Stimulated activated naive CD8-positive, alpha-beta T cell treated with anti-CD3 and anti-CD28 coated beads, Interleukin-15, Interleukin-2, amounts not matched to agents 100 ng/mL and 50 ng/mL, for 24 hours (primary cell): ENCODE measurements at regions not wholly inside any gene's neighbourhood (a gene's known extent, or its start where the extent isn't known, plus 50 kb on each side); places are given as distances from the start of the nearest gene placed in this dataset.
"Not testable (repeated sequence)": the region's sequence is repeated elsewhere in the genome, so short reads cannot be mapped to it uniquely, and the experiment has no call there.

Experiments used
- H3K27ac Mint-ChIP-seq: one replicate; pipeline ENCODE4 v1.8.0; 2021; ENCODE audit warnings: mild to moderate bottlenecking, mixed read lengths
- H3K27me3 Mint-ChIP-seq: one replicate; pipeline ENCODE4 v1.8.0; 2021; ENCODE audit warnings: mixed read lengths
- H3K36me3 Mint-ChIP-seq: one replicate; pipeline ENCODE4 v1.8.0; 2021; ENCODE audit warnings: low read depth, mixed read lengths
- H3K4me1 Mint-ChIP-seq: one replicate; pipeline ENCODE4 v1.8.0; 2021; ENCODE audit warnings: low read depth, mixed read lengths
- H3K4me3 Mint-ChIP-seq: one replicate; pipeline ENCODE4 v1.8.0; 2021; ENCODE audit warnings: mild to moderate bottlenecking, mixed read lengths
- H3K9me3 Mint-ChIP-seq: one replicate; pipeline ENCODE4 v1.8.0; 2021; ENCODE audit warnings: mixed read lengths

GRCh38 chr5:17061973-17062470 is 125.9 kb upstream of the MYO10 start:
- Mint-ChIP-seq H3K27ac (no peak overlapping the region), H3K36me3 (no peaks in the 10 kb centered on the region), H3K9me3 (no peaks in the 10 kb centered on the region), H3K27me3 (no peaks in the 10 kb centered on the region), H3K4me1 (no peaks in the 10 kb centered on the region), H3K4me3 (no peak overlapping the region)

GRCh38 chr5:17062741-17063140 is 126.7 kb upstream of the MYO10 start:
- not testable (repeated sequence) for H3K27ac Mint-ChIP-seq

GRCh38 chr5:17064241-17064640 is 128.2 kb upstream of the MYO10 start:
- Mint-ChIP-seq H3K36me3 (no peaks in the 10 kb centered on the region), H3K27ac (no peak overlapping the region), H3K9me3 (no peaks in the 10 kb centered on the region), H3K27me3 (no peaks in the 10 kb centered on the region), H3K4me1 (no peaks in the 10 kb centered on the region), H3K4me3 (no peak overlapping the region)

More at GRCh38 chr5:17062741-17063140, 126.7 kb upstream of the MYO10 start:
- H3K4me3 Mint-ChIP-seq, H3K4me1 Mint-ChIP-seq, H3K36me3 Mint-ChIP-seq, H3K27me3 Mint-ChIP-seq, H3K9me3 Mint-ChIP-seq: not testable (repeated sequence)

- no peaks in the 10 kb centered on the region for H3K27me3 Mint-ChIP-seq
- no peaks in the 10 kb centered on the region for H3K4me1 Mint-ChIP-seq
- H3K27ac Mint-ChIP-seq: no peak overlapping the region
- no peak overlapping the region for H3K4me3 Mint-ChIP-seq
- H3K36me3 Mint-ChIP-seq: no peaks in the 10 kb centered on the region
- no peaks in the 10 kb centered on the region for H3K9me3 Mint-ChIP-seq
These were observed 129.4 kb upstream of the MYO10 start for GRCh38 chr5:17065458-17065857.

- H3K4me3 Mint-ChIP-seq: not testable (repeated sequence)
These were observed 129.9 kb upstream of the MYO10 start for GRCh38 chr5:17066026-17066425.

GRCh38 chr5:17067657-17068392 is 131.7 kb upstream of the MYO10 start:
- no peaks in the 10 kb centered on the region for H3K36me3 Mint-ChIP-seq
- no peaks in the 10 kb centered on the region for H3K9me3 Mint-ChIP-seq
- no peak overlapping the region for H3K27ac Mint-ChIP-seq
- no peak overlapping the region for H3K4me3 Mint-ChIP-seq
- no peaks in the 10 kb centered on the region for H3K4me1 Mint-ChIP-seq
- H3K27me3 Mint-ChIP-seq: no peaks in the 10 kb centered on the region

More at GRCh38 chr5:17066026-17066425, 129.9 kb upstream of the MYO10 start:
- not testable (repeated sequence) for H3K36me3 Mint-ChIP-seq, H3K27ac Mint-ChIP-seq, H3K4me1 Mint-ChIP-seq, H3K9me3 Mint-ChIP-seq, H3K27me3 Mint-ChIP-seq

GRCh38 chr5:17069995-17070511 is 134.0 kb upstream of the MYO10 start:
- Mint-ChIP-seq H3K4me1 (no peaks in the 10 kb centered on the region), H3K27me3 (no peaks in the 10 kb centered on the region), H3K4me3 (no peak overlapping the region), H3K9me3 (no peaks in the 10 kb centered on the region), H3K36me3 (no peaks in the 10 kb centered on the region), H3K27ac (no peak overlapping the region)

- no peaks in the 10 kb centered on the region for H3K27me3 Mint-ChIP-seq
- no peaks in the 10 kb centered on the region for H3K36me3 Mint-ChIP-seq
- no peak overlapping the region for H3K27ac Mint-ChIP-seq
- no peaks in the 10 kb centered on the region for H3K9me3 Mint-ChIP-seq
- no peak overlapping the region for H3K4me3 Mint-ChIP-seq
- H3K4me1 Mint-ChIP-seq: no peaks in the 10 kb centered on the region
These were observed 134.6 kb upstream of the MYO10 start for GRCh38 chr5:17070647-17071046.

- Mint-ChIP-seq H3K9me3 (no peaks in the 10 kb centered on the region), H3K4me3 (no peak overlapping the region), H3K27ac (no peak overlapping the region), H3K36me3 (no peaks in the 10 kb centered on the region), H3K27me3 (peaks cover 6% of the 10 kb centered on the region), H3K4me1 (no peaks in the 10 kb centered on the region)
These were observed 139.1 kb upstream of the MYO10 start for GRCh38 chr5:17075236-17075635.

- Mint-ChIP-seq H3K9me3 (no peaks in the 10 kb centered on the region), H3K27me3 (peaks cover 6% of the 10 kb centered on the region), H3K36me3 (no peaks in the 10 kb centered on the region), H3K27ac (no peak overlapping the region), H3K4me3 (no peak overlapping the region), H3K4me1 (no peaks in the 10 kb centered on the region)
These were observed 140.2 kb upstream of the MYO10 start for GRCh38 chr5:17076272-17076671.

- Mint-ChIP-seq H3K36me3 (no peaks in the 10 kb centered on the region), H3K4me3 (no peak overlapping the region), H3K4me1 (no peaks in the 10 kb centered on the region), H3K27ac (no peak overlapping the region), H3K9me3 (no peaks in the 10 kb centered on the region), H3K27me3 (peaks cover 6% of the 10 kb centered on the region)
These were observed 139.8 kb upstream of the BASP1 start for GRCh38 chr5:17077440-17078233.

GRCh38 chr5:17079562-17079961 is 137.9 kb upstream of the BASP1 start:
- Mint-ChIP-seq H3K36me3 (no peaks in the 10 kb centered on the region), H3K27me3 (peaks cover 6% of the 10 kb centered on the region), H3K4me1 (no peaks in the 10 kb centered on the region), H3K9me3 (no peaks in the 10 kb centered on the region), H3K27ac (no peak overlapping the region), H3K4me3 (no peak overlapping the region)

- Mint-ChIP-seq H3K9me3 (no peaks in the 10 kb centered on the region), H3K4me3 (no peak overlapping the region), H3K27ac (no peak overlapping the region), H3K36me3 (no peaks in the 10 kb centered on the region), H3K4me1 (no peaks in the 10 kb centered on the region), H3K27me3 (peaks cover 6% of the 10 kb centered on the region)
These were observed 137.1 kb upstream of the BASP1 start for GRCh38 chr5:17080361-17080760.

- no peaks in the 10 kb centered on the region for H3K4me1 Mint-ChIP-seq
- H3K27ac Mint-ChIP-seq: no peak overlapping the region
- H3K9me3 Mint-ChIP-seq: no peaks in the 10 kb centered on the region
- H3K27me3 Mint-ChIP-seq: peaks cover 6% of the 10 kb centered on the region
- no peaks in the 10 kb centered on the region for H3K36me3 Mint-ChIP-seq
- no peak overlapping the region for H3K4me3 Mint-ChIP-seq
These were observed 136.3 kb upstream of the BASP1 start for GRCh38 chr5:17081142-17081541.

GRCh38 chr5:17083276-17083675 is 134.2 kb upstream of the BASP1 start:
- H3K36me3 Mint-ChIP-seq, H3K27me3 Mint-ChIP-seq, H3K9me3 Mint-ChIP-seq, H3K4me1 Mint-ChIP-seq, H3K27ac Mint-ChIP-seq, H3K4me3 Mint-ChIP-seq: not testable (repeated sequence)
